ENCODE measurements at regions not wholly inside any gene's neighbourhood (a gene's known extent, or its start where the extent isn't known, plus 50 kb on each side); places are given as distances from the start of the nearest gene placed in this dataset.

DNA sequence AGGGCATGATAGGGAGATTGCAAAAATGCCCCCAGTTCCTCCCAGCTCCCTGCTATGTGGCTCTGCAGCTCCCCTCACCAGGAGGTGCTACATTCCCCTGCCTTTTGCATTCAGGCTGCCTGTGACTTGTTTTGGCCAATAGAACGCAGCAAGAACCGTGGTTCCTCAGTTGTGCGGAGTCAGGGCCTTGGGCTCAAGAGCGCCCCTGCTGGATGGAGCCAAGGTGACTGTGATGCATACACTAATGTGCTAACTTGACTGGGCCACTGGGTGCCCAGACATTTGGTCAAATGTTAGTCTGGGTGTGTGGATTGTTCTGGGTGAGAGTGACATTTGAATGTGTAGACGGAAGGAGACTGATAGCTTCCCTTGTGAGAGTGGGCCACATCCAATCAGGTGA is 123.3 kb upstream of the MVB12B start:
- no peak for DNase-seq (ENCODE audit: low read depth)
- TF ChIP-seq, protein P1, sequence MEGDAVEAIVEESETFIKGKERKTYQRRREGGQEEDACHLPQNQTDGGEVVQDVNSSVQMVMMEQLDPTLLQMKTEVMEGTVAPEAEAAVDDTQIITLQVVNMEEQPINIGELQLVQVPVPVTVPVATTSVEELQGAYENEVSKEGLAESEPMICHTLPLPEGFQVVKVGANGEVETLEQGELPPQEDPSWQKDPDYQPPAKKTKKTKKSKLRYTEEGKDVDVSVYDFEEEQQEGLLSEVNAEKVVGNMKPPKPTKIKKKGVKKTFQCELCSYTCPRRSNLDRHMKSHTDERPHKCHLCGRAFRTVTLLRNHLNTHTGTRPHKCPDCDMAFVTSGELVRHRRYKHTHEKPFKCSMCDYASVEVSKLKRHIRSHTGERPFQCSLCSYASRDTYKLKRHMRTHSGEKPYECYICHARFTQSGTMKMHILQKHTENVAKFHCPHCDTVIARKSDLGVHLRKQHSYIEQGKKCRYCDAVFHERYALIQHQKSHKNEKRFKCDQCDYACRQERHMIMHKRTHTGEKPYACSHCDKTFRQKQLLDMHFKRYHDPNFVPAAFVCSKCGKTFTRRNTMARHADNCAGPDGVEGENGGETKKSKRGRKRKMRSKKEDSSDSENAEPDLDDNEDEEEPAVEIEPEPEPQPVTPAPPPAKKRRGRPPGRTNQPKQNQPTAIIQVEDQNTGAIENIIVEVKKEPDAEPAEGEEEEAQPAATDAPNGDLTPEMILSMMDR (IDR thresholded peaks at IDR 0.05; ENCODE audit: insufficient read depth, low read depth, low read length, missing control alignments), result no peak
- H3K4me3 ChIP-seq (ENCODE audit: low read length), result no peak overlapping the region

DNA sequence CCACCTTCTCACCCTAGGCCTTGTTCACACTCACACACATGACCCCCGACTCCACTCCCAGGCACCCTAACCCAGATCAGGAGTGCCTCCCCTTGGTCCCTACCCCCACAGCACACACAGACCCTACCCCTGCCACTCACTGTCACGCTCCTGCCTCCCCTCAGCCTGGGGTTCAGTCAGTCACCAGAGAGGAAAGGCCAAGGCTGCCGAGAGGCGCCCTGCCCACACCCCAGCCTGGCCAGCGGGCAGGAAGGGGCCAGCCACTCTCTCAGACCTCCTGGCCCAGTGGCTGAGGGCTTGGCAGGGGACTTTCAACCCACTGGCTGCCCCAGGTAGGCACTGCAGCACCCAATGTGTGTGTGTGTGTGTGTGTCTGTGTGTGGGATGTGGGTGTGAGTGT is 122.4 kb upstream of the MVB12B start:
- H3K4me3 ChIP-seq (ENCODE audit: low read length), result no peak overlapping the region
- TF ChIP-seq, protein P1 (IDR thresholded peaks at IDR 0.05; ENCODE audit: insufficient read depth, low read depth, low read length, missing control alignments), result no peak
- DNase-seq (ENCODE audit: low read depth), result no peak

DNA sequence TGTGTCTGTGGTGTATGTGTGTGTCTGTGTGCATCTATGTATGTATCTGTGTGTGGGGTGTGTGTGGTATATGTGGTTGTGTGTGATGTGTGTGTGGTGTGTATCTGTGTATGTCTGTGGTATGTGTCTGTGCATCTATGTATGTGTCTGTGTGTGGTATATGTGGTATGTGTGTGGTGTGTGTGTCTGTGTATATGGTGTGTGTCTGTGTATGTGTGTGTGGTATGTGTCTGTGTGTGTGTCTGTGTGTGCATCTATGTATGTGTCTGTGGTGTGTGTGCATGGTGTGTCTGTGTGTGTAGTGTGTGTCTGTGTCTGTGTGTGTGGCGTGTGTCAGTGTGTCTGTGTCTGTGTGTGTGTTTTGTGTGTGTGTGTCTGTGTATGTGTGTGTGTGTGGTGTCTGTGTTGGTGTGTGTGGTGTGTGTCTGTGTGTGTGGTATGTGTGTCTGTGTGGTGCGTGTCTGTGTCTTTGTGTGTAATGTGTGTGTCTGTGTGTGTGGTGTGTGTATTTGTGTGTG is 121.9 kb upstream of the MVB12B start:
- DNase-seq (ENCODE audit: low read depth), result no peak
- H3K4me3 ChIP-seq (ENCODE audit: low read length), result no peak overlapping the region
- TF ChIP-seq, protein P1 (IDR thresholded peaks at IDR 0.05; ENCODE audit: insufficient read depth, low read depth, low read length, missing control alignments), result no peak

GRCh38 chr9:126205265-126205664 is 121.4 kb upstream of the MVB12B start:
- no peak for DNase-seq (ENCODE audit: low read depth)
- TF ChIP-seq, protein P1 (IDR thresholded peaks at IDR 0.05; ENCODE audit: insufficient read depth, low read depth, low read length, missing control alignments), result no peak
- no peak overlapping the region for H3K4me3 ChIP-seq (ENCODE audit: low read length)

GRCh38 chr9:126205845-126206498 is 120.7 kb upstream of the MVB12B start:
- H3K4me3 ChIP-seq (ENCODE audit: low read length), result no peak overlapping the region
- TF ChIP-seq, protein P1 (IDR thresholded peaks at IDR 0.05; ENCODE audit: insufficient read depth, low read depth, low read length, missing control alignments), result no peak
- no peak for DNase-seq (ENCODE audit: low read depth)

- no peak for DNase-seq (ENCODE audit: low read depth)
- TF ChIP-seq, protein P1 (IDR thresholded peaks at IDR 0.05; ENCODE audit: insufficient read depth, low read depth, low read length, missing control alignments), result no peak
- no peak overlapping the region for H3K4me3 ChIP-seq (ENCODE audit: low read length)
These were observed 119.4 kb upstream of the MVB12B start for GRCh38 chr9:126207256-126207655.

- TF ChIP-seq, protein P1 (IDR thresholded peaks at IDR 0.05; ENCODE audit: insufficient read depth, low read depth, low read length, missing control alignments), result no peak
- DNase-seq (ENCODE audit: low read depth), result no peak
- H3K4me3 ChIP-seq (ENCODE audit: low read length), result no peak overlapping the region
These were observed 118.3 kb upstream of the MVB12B start for GRCh38 chr9:126208216-126208758.

Measured in epithelial cell of esophagus (primary cell).